GM23248 (cell line): ENCODE measurements at regions not wholly inside any gene's neighbourhood (a gene's known extent, or its start where the extent isn't known, plus 50 kb on each side); places are given as distances from the start of the nearest gene placed in this dataset.

Source experiments
- DNase-seq: peaks from one replicate; pipeline ENCODE4 v3.0.0-alpha.2; 2015
- H2AFZ ChIP-seq: fragments of 200-600 bp; sonication (generic); 2 replicates; pipeline ENCODE4 v1.6.1; 2016; ENCODE audit warnings: antibody characterized with exemption
- H3F3A ChIP-seq: fragments of 200-600 bp; sonication (generic); 2 replicates; pipeline ENCODE4 v1.6.1; 2016; ENCODE audit warnings: mild to moderate bottlenecking, antibody characterized with exemption, mixed run types; ENCODE audit not compliant: insufficient read depth
- H3K27ac ChIP-seq: fragments of 200-600 bp; sonication (generic); 2 replicates; pipeline ENCODE4 v1.5.1; 2016; ENCODE audit warnings: mild to moderate bottlenecking
- H3K27me3 ChIP-seq: fragments of 200-600 bp; sonication (generic); replicated peaks from 2 replicates; pipeline ENCODE4 v1.6.1; 2016; ENCODE audit warnings: mild to moderate bottlenecking; ENCODE audit not compliant: insufficient read depth
- H3K36me3 ChIP-seq: fragments of 200-600 bp; sonication (generic); 2 replicates; pipeline ENCODE4 v1.6.1; 2016; ENCODE audit warnings: low read depth, mild to moderate bottlenecking
- H3K4me1 ChIP-seq: fragments of 200-600 bp; sonication (generic); 2 replicates; pipeline ENCODE4 v1.6.1; 2016; ENCODE audit warnings: mild to moderate bottlenecking; ENCODE audit not compliant: insufficient read depth
- H3K4me2 ChIP-seq: fragments of 200-600 bp; sonication (generic); one replicate; pipeline ENCODE4 v1.6.1; 2016; ENCODE audit warnings: mild to moderate bottlenecking; ENCODE audit not compliant: unreplicated experiment
- H3K4me3 ChIP-seq: fragments of 200-600 bp; sonication (generic); 2 replicates; pipeline ENCODE4 v1.5.1; 2016; ENCODE audit warnings: mild to moderate bottlenecking
- H3K79me2 ChIP-seq: fragments of 200-600 bp; sonication (generic); 2 replicates; pipeline ENCODE4 v1.6.1; 2016; ENCODE audit warnings: mild to moderate bottlenecking; ENCODE audit not compliant: insufficient read depth
- H3K9ac ChIP-seq: fragments of 200-600 bp; sonication (generic); 2 replicates; pipeline ENCODE4 v1.6.1; 2016; ENCODE audit warnings: mild to moderate bottlenecking
- H3K9me2 ChIP-seq: fragments of 200-600 bp; sonication (generic); 2 replicates; pipeline ENCODE4 v1.6.1; 2016; ENCODE audit warnings: mixed run types, mild to moderate bottlenecking, moderate library complexity; ENCODE audit not compliant: insufficient read depth
- H3K9me3 ChIP-seq: fragments of 200-600 bp; sonication (generic); one replicate; pipeline ENCODE4 v1.6.1; 2017; ENCODE audit warnings: low read depth
- H4K20me1 ChIP-seq: fragments of 200-600 bp; sonication (generic); 2 replicates; pipeline ENCODE4 v1.6.0; 2016; ENCODE audit not compliant: insufficient read depth
- EZH2 ChIP-seq: fragments of 200-600 bp; sonication (generic); IDR thresholded peaks from 2 replicates; pipeline ENCODE4 v1.6.1; 2018; ENCODE audit warnings: antibody characterized with exemption, mild to moderate bottlenecking; ENCODE audit not compliant: insufficient read depth, poor library complexity, severe bottlenecking
- EZH2phosphoT487 ChIP-seq: fragments of 200-600 bp; sonication (generic); IDR thresholded peaks from 2 replicates; pipeline ENCODE4 v1.6.1; 2018; ENCODE audit warnings: antibody characterized with exemption, moderate library complexity, mild to moderate bottlenecking, low read depth; ENCODE audit not compliant: insufficient read depth
- WGBS, 2 experiments: methylation state at CpG; one replicate each; pipeline ENCODE4 v1.1.6; 2015 to 2017; ENCODE audit warnings: low lambda C conversion rate in 2 of 2, low coverage in 1 of 2; ENCODE audit errors: missing lambda C conversion rate in 2 of 2; 5-methylcytosine and 5-hydroxymethylcytosine counted together
- in situ Hi-C: fragments of 300-500 bp; cut with MboI; formaldehyde crosslinking; loops from 2 replicates; pipeline ENCODE4 v1.15.0; 2020

DNA sequence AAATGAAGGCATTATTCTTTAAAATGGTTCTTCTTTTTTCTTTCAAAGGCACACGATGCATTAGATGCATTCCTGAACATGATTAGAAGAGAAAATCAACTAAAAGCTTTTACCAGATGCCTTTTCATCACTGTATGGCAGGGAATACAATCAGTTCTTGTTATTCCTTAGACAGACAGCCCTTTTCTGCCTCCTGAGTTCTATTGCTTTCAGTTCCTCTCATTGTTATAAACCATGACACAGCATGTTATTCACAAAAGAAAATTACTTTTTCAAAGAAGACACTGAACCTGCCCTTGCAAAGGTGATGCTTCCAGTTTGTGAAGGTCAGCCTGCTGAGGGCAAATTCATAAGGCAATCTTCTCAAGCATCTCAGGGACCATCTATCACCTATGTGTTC is 70.1 kb downstream of the FAM181B start:
- whole genome bisulfite sequencing, 2 experiments, result 18 to 21% methylated on average over 1 of the region's 1 CpG
- Histone ChIP-seq H3K27ac (no peak overlapping the region), H3K4me3 (no peak overlapping the region), H3K4me2 (no peak overlapping the region), H2AFZ (no peak overlapping the region), H3K79me2 (no peaks in the 10 kb centered on the region), H3K9me2 (no peaks in the 10 kb centered on the region), H3K9ac (no peak overlapping the region), H3K27me3 (no peaks in the 10 kb centered on the region), H3K36me3 (no peaks in the 10 kb centered on the region), H4K20me1 (no peaks in the 10 kb centered on the region), H3F3A (no peaks in the 10 kb centered on the region), H3K4me1 (no peaks in the 10 kb centered on the region), H3K9me3 (no peaks in the 10 kb centered on the region)
- in situ Hi-C loops, result no loop called here
- TF ChIP-seq EZH2, result no peak
- no peak for TF ChIP-seq EZH2phosphoT487
- no peak for DNase-seq

DNA sequence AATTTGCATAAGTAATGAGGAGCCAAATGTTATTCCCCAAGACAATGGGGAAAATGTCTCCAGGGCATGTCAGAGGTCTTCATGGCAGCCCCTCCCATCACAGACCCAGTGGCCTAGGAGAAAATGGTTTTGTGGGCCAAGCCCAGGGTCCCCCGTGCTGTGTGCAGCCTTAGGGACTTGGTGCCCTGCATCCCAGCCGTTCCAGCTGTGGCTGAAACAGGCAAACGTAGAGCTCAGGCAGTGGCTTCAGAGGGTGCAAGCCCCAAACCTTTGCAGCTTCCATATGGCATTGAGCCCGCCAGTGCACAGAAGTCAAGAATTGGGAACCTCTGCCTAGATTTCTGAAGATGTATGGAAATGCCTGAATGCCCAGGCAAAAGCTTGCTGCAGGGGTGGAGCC is 79.9 kb downstream of the FAM181B start:
- DNase-seq, result no peak
- Histone ChIP-seq H3K4me3 (no peak overlapping the region), H3K27me3 (no peaks in the 10 kb centered on the region), H3K4me1 (no peaks in the 10 kb centered on the region), H3K4me2 (no peak overlapping the region), H3K36me3 (no peaks in the 10 kb centered on the region), H3K27ac (no peak overlapping the region), H3K79me2 (no peaks in the 10 kb centered on the region), H3K9me2 (no peaks in the 10 kb centered on the region), H3F3A (no peaks in the 10 kb centered on the region), H3K9ac (no peak overlapping the region), H4K20me1 (no peaks in the 10 kb centered on the region), H3K9me3 (no peaks in the 10 kb centered on the region), H2AFZ (no peak overlapping the region)
- in situ Hi-C loops, result no loop called here
- TF ChIP-seq EZH2 (no peak), EZH2phosphoT487 (no peak)
- 7 to 18% methylated on average over 4 of the region's 4 CpGs for WGBS, 2 experiments

DNA sequence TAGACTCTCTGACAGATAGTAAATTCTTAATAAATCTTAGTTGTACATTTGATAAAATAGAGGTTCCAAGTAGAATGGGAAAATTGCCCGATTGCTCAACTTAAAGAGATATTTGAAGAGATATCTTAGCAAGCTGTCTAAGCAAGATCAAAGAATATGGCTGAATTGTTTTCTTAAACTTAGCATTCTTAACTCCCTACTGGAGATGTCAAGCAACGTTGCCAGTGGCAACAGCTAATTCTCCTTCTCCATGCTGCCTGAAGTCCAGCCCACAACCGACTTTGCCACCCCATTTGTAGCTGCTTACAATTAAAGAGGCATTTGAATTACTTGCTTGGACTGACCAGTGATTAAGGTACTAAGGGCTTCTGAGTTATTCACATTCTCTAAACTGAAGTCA is 94.4 kb downstream of the FAM181B start:
- no peak for DNase-seq
- Histone ChIP-seq H3K4me1 (no peaks in the 10 kb centered on the region), H4K20me1 (no peaks in the 10 kb centered on the region), H3F3A (no peaks in the 10 kb centered on the region), H3K36me3 (no peaks in the 10 kb centered on the region), H3K27me3 (no peaks in the 10 kb centered on the region), H2AFZ (no peak overlapping the region), H3K9ac (no peak overlapping the region), H3K9me2 (no peaks in the 10 kb centered on the region), H3K9me3 (no peaks in the 10 kb centered on the region), H3K4me3 (no peak overlapping the region), H3K4me2 (no peak overlapping the region), H3K79me2 (no peaks in the 10 kb centered on the region), H3K27ac (no peak overlapping the region)
- 4 to 6% methylated on average over 3 of the region's 3 CpGs for WGBS, 2 experiments
- in situ Hi-C loops, result no loop called here
- TF ChIP-seq EZH2 (no peak), EZH2phosphoT487 (no peak)

DNA sequence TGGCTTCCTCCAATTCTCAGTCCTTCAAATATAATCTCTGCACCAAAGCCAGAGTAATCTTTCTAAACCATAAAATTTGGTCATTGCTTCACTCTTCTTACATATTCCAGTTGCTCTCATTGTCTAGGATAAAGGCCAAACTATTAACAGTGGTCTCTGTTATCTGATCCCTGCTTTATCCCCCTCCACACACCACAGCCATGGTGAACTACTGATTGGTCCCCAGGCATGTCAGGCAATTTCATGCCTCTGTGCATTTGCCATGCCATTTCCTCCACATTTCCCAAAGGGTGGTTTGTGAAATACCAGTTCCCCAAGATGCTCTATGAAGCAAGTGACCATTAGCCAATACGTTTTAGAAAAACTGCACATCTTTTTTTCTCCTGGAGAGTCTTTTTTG is 97.0 kb downstream of the FAM181B start:
- no peak overlapping the region for H3K4me2 ChIP-seq
- DNase-seq, result no peak
- no peaks in the 10 kb centered on the region for H4K20me1 ChIP-seq
- no peaks in the 10 kb centered on the region for H3K4me1 ChIP-seq
- H3K4me3 ChIP-seq, result no peak overlapping the region
- in situ Hi-C loops, result no loop called here
- H3F3A ChIP-seq, result no peaks in the 10 kb centered on the region
- no peaks in the 10 kb centered on the region for H3K27me3 ChIP-seq
- H3K9ac ChIP-seq, result no peak overlapping the region
- H3K9me3 ChIP-seq, result no peaks in the 10 kb centered on the region
- H3K27ac ChIP-seq, result no peak overlapping the region
- no peaks in the 10 kb centered on the region for H3K36me3 ChIP-seq
- H2AFZ ChIP-seq, result no peak overlapping the region
- H3K9me2 ChIP-seq, result no peaks in the 10 kb centered on the region
- H3K79me2 ChIP-seq, result no peaks in the 10 kb centered on the region
- 0 to 3% methylated on average over 1 of the region's 1 CpG for WGBS, 2 experiments
- TF ChIP-seq EZH2phosphoT487 (no peak), EZH2 (no peak)

DNA sequence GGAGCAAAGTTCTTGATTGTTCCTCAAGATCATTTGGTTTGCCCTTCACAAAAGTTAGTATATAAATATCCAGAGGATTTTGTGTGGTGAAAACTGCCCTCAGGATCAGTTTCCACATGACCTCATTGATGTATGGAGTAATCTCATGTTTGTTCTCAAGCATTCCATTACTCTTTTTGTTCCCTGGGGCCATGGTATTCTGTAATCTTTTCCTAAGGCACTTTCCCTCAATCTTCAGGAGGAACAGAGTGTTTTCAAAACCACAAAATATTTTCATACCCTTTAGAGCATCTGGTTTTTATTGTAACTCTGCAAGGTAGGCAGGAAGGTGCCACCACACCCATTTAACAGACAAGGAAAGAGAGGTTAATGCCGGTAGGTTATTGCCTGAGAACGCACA is 99.6 kb downstream of the FAM181B start:
- Histone ChIP-seq H3K27ac (no peak overlapping the region), H4K20me1 (no peaks in the 10 kb centered on the region), H3K9me3 (no peaks in the 10 kb centered on the region), H3K9me2 (no peaks in the 10 kb centered on the region), H3F3A (no peaks in the 10 kb centered on the region), H3K9ac (no peak overlapping the region), H3K36me3 (no peaks in the 10 kb centered on the region), H3K79me2 (no peaks in the 10 kb centered on the region), H3K4me1 (no peaks in the 10 kb centered on the region), H3K27me3 (no peaks in the 10 kb centered on the region), H3K4me3 (no peak overlapping the region), H2AFZ (no peak overlapping the region), H3K4me2 (no peak overlapping the region)
- no peak for TF ChIP-seq EZH2phosphoT487
- TF ChIP-seq EZH2, result no peak
- in situ Hi-C loops, result no loop called here
- 56 to 66% methylated on average over 2 of the region's 2 CpGs for WGBS, 2 experiments
- DNase-seq, result no peak
